ENCODE measurements at regions not wholly inside any gene's neighbourhood (a gene's known extent, or its start where the extent isn't known, plus 50 kb on each side); places are given as distances from the start of the nearest gene placed in this dataset.

DNA sequence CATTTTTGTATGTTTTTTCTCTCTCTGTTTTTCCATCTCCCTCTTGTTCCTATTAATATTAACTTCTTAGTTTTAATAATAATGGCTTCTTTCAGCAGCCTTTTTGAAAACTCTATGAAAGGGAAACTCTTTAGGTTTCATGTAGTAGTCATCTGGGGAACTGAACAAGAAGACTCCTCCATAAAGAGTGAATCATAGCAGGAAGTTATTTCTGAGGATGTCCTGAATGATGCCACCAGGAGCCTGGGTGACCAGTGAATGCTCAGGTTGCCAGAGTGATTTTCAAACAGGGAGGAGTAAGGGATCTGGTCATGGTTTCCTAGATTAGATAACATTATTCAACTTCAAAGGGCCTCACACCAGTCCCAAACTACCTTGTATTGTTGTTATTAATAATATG lies 212.8 kb upstream of the PDE5A start:
- TF ChIP-seq, protein P1, sequence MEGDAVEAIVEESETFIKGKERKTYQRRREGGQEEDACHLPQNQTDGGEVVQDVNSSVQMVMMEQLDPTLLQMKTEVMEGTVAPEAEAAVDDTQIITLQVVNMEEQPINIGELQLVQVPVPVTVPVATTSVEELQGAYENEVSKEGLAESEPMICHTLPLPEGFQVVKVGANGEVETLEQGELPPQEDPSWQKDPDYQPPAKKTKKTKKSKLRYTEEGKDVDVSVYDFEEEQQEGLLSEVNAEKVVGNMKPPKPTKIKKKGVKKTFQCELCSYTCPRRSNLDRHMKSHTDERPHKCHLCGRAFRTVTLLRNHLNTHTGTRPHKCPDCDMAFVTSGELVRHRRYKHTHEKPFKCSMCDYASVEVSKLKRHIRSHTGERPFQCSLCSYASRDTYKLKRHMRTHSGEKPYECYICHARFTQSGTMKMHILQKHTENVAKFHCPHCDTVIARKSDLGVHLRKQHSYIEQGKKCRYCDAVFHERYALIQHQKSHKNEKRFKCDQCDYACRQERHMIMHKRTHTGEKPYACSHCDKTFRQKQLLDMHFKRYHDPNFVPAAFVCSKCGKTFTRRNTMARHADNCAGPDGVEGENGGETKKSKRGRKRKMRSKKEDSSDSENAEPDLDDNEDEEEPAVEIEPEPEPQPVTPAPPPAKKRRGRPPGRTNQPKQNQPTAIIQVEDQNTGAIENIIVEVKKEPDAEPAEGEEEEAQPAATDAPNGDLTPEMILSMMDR (IDR thresholded peaks at IDR 0.05) = no peak
- TF ChIP-seq POLR2A (IDR thresholded peaks at IDR 0.05) (no peak), POLR2AphosphoS5 (IDR thresholded peaks at IDR 0.05; ENCODE audit: insufficient read depth in 1 of 2, low read depth in 1 of 2) (no peak)

Data from vagina (tissue), 2 donors.